SK-N-SH (cell line): ENCODE measurements at regions not wholly inside any gene's neighbourhood (a gene's known extent, or its start where the extent isn't known, plus 50 kb on each side); places are given as distances from the start of the nearest gene placed in this dataset.

ENCODE experiments used
- CTCF ChIA-PET: fragments of 300-600, 350-600 bp; formaldehyde crosslinking; extraction: SDS; loops from one replicate; lab custom pipeline; 2021; lab: Yijun Ruan, JAX
- POLR2A ChIA-PET: fragments of 350-600 bp; sonication (Branson Sonifier 250); formaldehyde crosslinking; extraction: SDS; loops from one replicate; lab custom pipeline; 2020; ENCODE audit warnings: antibody characterized with exemption, inconsistent platforms; lab: Yijun Ruan, JAX
- DNase-seq: peaks from one replicate; pipeline ENCODE4 v3.0.0; 2012
- H2AFZ ChIP-seq: fragments of 200-600 bp; sonication (generic); 2 replicates; pipeline ENCODE4 v1.8.1; 2016; ENCODE audit warnings: antibody characterized with exemption, mild to moderate bottlenecking, low read depth
- H3F3A ChIP-seq: fragments of 200-600 bp; sonication (generic); replicated peaks from 2 replicates; pipeline ENCODE3; 2016; ENCODE audit warnings: antibody characterized with exemption, mild to moderate bottlenecking; ENCODE audit not compliant: insufficient read depth
- H3K27ac ChIP-seq, 2 experiments: fragments of 200-500 bp in 1 of 2; fragments of 200-600 bp in 1 of 2; sonication (Bioruptor generic) in 1 of 2; sonication (generic), shearing (Covaris generic) in 1 of 2; 2 replicates each; pipeline versions ENCODE4 v1.5.1 to v1.6.1; 2014 to 2016; ENCODE audit warnings: low read depth in 2 of 2, inconsistent platforms in 1 of 2, low read length in 1 of 2, mild to moderate bottlenecking in 1 of 2, mixed read lengths in 1 of 2
- H3K27me3 ChIP-seq: fragments of 200-600 bp; sonication (generic), shearing (Covaris generic); 2 replicates; pipeline ENCODE4 v1.6.1; 2016; ENCODE audit warnings: mixed run types; ENCODE audit not compliant: insufficient read depth
- H3K36me3 ChIP-seq, 2 experiments: fragments of 200-500 bp in 1 of 2; fragments of 200-600 bp in 1 of 2; sonication (Bioruptor generic) in 1 of 2; sonication (generic) in 1 of 2; replicated peaks in 1 of 2; 2 replicates each; pipeline versions ENCODE3 to v1.5.1; 2014 to 2016; ENCODE audit warnings: low read length in 1 of 2, mild to moderate bottlenecking in 1 of 2; ENCODE audit not compliant: insufficient read depth in 2 of 2, control insufficient read depth in 1 of 2
- H3K4me1 ChIP-seq, 2 experiments: fragments of 200-500 bp in 1 of 2; fragments of 200-600 bp in 1 of 2; sonication (Bioruptor generic) in 1 of 2; sonication (generic), shearing (Covaris generic) in 1 of 2; 2 replicates each; pipeline versions ENCODE4 v1.5.1 to v1.6.1; 2014 to 2016; ENCODE audit warnings: low read depth in 1 of 2, low read length in 1 of 2, mixed run types in 1 of 2; ENCODE audit not compliant: insufficient read depth in 2 of 2, control insufficient read depth in 1 of 2
- H3K4me2 ChIP-seq: fragments of 200-600 bp; sonication (generic), shearing (Covaris generic); 2 replicates; pipeline ENCODE4 v1.6.1; 2017; ENCODE audit warnings: mixed run types
- H3K4me3 ChIP-seq, 2 experiments: fragments of 200-500 bp in 1 of 2; fragments of 200-600 bp in 1 of 2; sonication (Bioruptor generic) in 1 of 2; sonication (generic), shearing (Covaris generic) in 1 of 2; 2 replicates each; pipeline versions ENCODE4 v1.5.1 to v1.8.1; 2014 to 2016; ENCODE audit warnings: low read depth in 2 of 2, inconsistent platforms in 1 of 2, low read length in 1 of 2, mild to moderate bottlenecking in 1 of 2, mixed read lengths in 1 of 2, moderate library complexity in 1 of 2
- H3K79me2 ChIP-seq: fragments of 200-600 bp; sonication (generic); 2 replicates; pipeline ENCODE4 v1.8.1; 2017; ENCODE audit warnings: mild to moderate bottlenecking; ENCODE audit not compliant: insufficient read depth
- H3K9ac ChIP-seq: fragments of 200-600 bp; sonication (generic); 2 replicates; pipeline ENCODE4 v1.6.1; 2017; ENCODE audit warnings: mixed run types
- H3K9me2 ChIP-seq: fragments of 200-600 bp; sonication (generic); 2 replicates; pipeline ENCODE4 v1.6.1; 2017; ENCODE audit warnings: mixed run types
- H3K9me3 ChIP-seq: fragments of 200-600 bp; sonication (generic); 2 replicates; pipeline ENCODE4 v1.6.1; 2017; ENCODE audit warnings: mixed run types, mild to moderate bottlenecking, moderate library complexity
- H4K20me1 ChIP-seq: fragments of 200-600 bp; sonication (generic); 2 replicates; pipeline ENCODE4 v1.6.1; 2017; ENCODE audit warnings: mild to moderate bottlenecking, mixed run types; ENCODE audit not compliant: insufficient read depth
- CHD2 ChIP-seq: fragments of 150-350 bp; IDR thresholded peaks from 2 replicates; pipeline ENCODE4 v1.6.1; 2018; ENCODE audit warnings: low read length; ENCODE audit not compliant: partially characterized antibody
- CTCF ChIP-seq: fragments of 200-600 bp; sonication (generic); IDR thresholded peaks from 2 replicates; pipeline ENCODE4 v1.6.1; 2017; ENCODE audit warnings: antibody characterized with exemption, mild to moderate bottlenecking, moderate library complexity
- EP300 ChIP-seq, 2 experiments: IDR thresholded peaks; 2 replicates each; pipeline versions ENCODE4 v1.4.0 to v1.6.1; 2012; ENCODE audit warnings: borderline replicate concordance in 1 of 2, low read depth in 1 of 2, low read length in 1 of 2
- FOSL2 ChIP-seq: IDR thresholded peaks from 2 replicates; pipeline ENCODE4 v1.4.0; 2012; ENCODE audit warnings: low read depth, mild to moderate bottlenecking, moderate library complexity, borderline replicate concordance
- GATA2 ChIP-seq: sonication (generic); formaldehyde crosslinking; IDR thresholded peaks from 2 replicates; pipeline ENCODE4 v1.5.0; 2020; ENCODE audit warnings: mild to moderate bottlenecking, missing genetic modification reagents
- NFIC ChIP-seq: IDR thresholded peaks from 2 replicates; pipeline ENCODE4 v1.4.0; 2012; ENCODE audit warnings: borderline replicate concordance
- NRF1 ChIP-seq: IDR thresholded peaks from 2 replicates; pipeline ENCODE4 v1.6.1; 2012; ENCODE audit warnings: low read depth, mild to moderate bottlenecking, low read length
- PBX3 ChIP-seq: IDR thresholded peaks from 2 replicates; pipeline ENCODE4; 2012
- REST ChIP-seq: IDR thresholded peaks from 2 replicates; pipeline ENCODE4 v1.6.1; 2012; ENCODE audit warnings: mild to moderate bottlenecking, low read depth, low read length, moderate library complexity
- TEAD4 ChIP-seq: IDR thresholded peaks from 2 replicates; pipeline ENCODE4 v1.4.0; 2012; ENCODE audit warnings: mild to moderate bottlenecking, borderline replicate concordance; ENCODE audit not compliant: insufficient read depth
- YY1 ChIP-seq: IDR thresholded peaks from 2 replicates; pipeline ENCODE4 v1.4.0; 2012; ENCODE audit warnings: low read depth, mild to moderate bottlenecking

GRCh38 chr3:148512648-148513047, 185.1 kb upstream of the AGTR1 start:
- peak overlapping the region in 1 of 2 experiments; percentile 73; a peak in 2 of 4 replicates for H3K27ac ChIP-seq
- H3K9ac ChIP-seq: no peak overlapping the region
- peaks cover 12% of the 10 kb centered on the region for H3F3A ChIP-seq
- no peak overlapping the region for H3K4me2 ChIP-seq
- H3K79me2 ChIP-seq: no peaks in the 10 kb centered on the region
- H3K36me3 ChIP-seq: no peaks in the 10 kb centered on the region
- H3K4me3 ChIP-seq: no peak overlapping the region
- DNase-seq: no peak
- no peaks in the 10 kb centered on the region for H4K20me1 ChIP-seq
- H2AFZ ChIP-seq: peak overlapping the region; percentile 19; the same call in 1 of the 2 replicates
- no peaks in the 10 kb centered on the region; the same call in 1 of the 2 replicates for H3K9me3 ChIP-seq
- H3K9me2 ChIP-seq: no peaks in the 10 kb centered on the region; the same call in 1 of the 2 replicates
- ChIA-PET POLR2A (no interaction called here), CTCF (no interaction called here)
- TF ChIP-seq CTCF (no peak), FOSL2 (no peak), CHD2 (no peak), TEAD4 (no peak)
- no peaks in the 10 kb centered on the region for H3K27me3 ChIP-seq
- peaks cover 0 to 4% of the 10 kb centered on the region in 2 experiments; a peak in 3 of 4 replicates for H3K4me1 ChIP-seq

- Histone ChIP-seq H3K9me2 (no peaks in the 10 kb centered on the region; the same call in 1 of the 2 replicates), H3K9me3 (no peaks in the 10 kb centered on the region; the same call in 1 of the 2 replicates), H3K27me3 (no peaks in the 10 kb centered on the region), H3K4me3 (no peak overlapping the region), H3K9ac (peak overlapping the region; percentile 7; the same call in 1 of the 2 replicates), H3K4me2 (peak overlapping the region; percentile 33; the same call in 1 of the 2 replicates), H3K27ac (peak overlapping the region in 1 of 2 experiments; percentile 73; a peak in 2 of 4 replicates), H3K4me1 (peaks cover 0 to 4% of the 10 kb centered on the region in 2 experiments; a peak in 3 of 4 replicates), H3F3A (peaks cover 12% of the 10 kb centered on the region), H3K36me3 (no peaks in the 10 kb centered on the region), H2AFZ (peak overlapping the region; percentile 53), H3K79me2 (no peaks in the 10 kb centered on the region)
- ChIA-PET CTCF (no interaction called here), POLR2A (no interaction called here)
- no peak for DNase-seq
- TF ChIP-seq YY1: no peak
- no peak for TF ChIP-seq PBX3
- TF ChIP-seq REST: no peak
- no peak for TF ChIP-seq NRF1
- no peak for TF ChIP-seq GATA2 (CRISPR knock-in tag)
- no peak for TF ChIP-seq NFIC
- no peak for TF ChIP-seq CHD2
- TF ChIP-seq EP300 (IDR thresholded peaks at IDR 0.05; ENCODE audit: borderline replicate concordance in 1 of 2, low read depth in 1 of 2, low read length in 1 of 2): no peak
- TF ChIP-seq, all 33 proteins: peak for 0
- H4K20me1 ChIP-seq: no peaks in the 10 kb centered on the region
Observed at GRCh38 chr3:148513096-148513543, 184.6 kb upstream of the AGTR1 start.
